ENCODE measurements at regions not wholly inside any gene's neighbourhood (a gene's known extent, or its start where the extent isn't known, plus 50 kb on each side); places are given as distances from the start of the nearest gene placed in this dataset.

DNA sequence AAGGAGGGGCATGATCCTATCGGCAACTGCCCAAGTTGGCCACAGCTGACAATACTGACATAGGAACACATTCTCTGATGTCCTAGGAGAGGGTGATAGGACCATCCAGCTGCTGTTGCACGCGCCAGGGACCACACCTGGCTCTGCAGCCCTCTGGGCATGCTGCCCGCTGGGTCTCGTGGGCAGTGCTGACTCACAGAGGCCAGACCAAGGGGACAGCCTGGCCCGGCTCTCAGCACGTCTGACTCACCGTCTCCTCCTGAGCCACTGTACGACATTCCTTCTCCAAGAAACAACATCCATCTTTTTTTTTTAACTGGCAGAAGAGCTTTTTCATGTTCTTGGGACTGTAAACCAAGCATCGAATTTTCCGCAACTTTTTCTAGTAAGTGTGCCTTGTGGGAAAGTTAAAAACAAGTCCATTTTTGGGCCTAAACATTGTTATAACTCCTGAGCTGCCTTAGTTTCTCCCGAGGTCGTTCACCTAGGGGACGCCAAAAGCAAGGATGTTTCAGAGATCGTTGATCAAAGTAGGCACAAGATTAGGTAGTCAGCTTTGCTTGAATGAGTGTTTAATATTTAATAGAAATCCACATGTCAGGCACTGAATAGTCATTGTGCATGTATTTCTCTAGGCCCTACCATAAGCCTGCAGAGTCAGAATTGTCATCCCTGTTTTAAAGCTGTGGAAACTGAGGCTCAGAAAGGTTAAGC lies 100.3 kb downstream of the TTC32 start:
- H3K9me3 ChIP-seq (ENCODE audit: control insufficient read depth, insufficient read depth, low read length) = no peaks in the 10 kb centered on the region
- no peak overlapping the region for H3K4me2 ChIP-seq (ENCODE audit: low read length)
- H3K4me1 ChIP-seq (ENCODE audit: control insufficient read depth, low read length) = no peaks in the 10 kb centered on the region

DNA sequence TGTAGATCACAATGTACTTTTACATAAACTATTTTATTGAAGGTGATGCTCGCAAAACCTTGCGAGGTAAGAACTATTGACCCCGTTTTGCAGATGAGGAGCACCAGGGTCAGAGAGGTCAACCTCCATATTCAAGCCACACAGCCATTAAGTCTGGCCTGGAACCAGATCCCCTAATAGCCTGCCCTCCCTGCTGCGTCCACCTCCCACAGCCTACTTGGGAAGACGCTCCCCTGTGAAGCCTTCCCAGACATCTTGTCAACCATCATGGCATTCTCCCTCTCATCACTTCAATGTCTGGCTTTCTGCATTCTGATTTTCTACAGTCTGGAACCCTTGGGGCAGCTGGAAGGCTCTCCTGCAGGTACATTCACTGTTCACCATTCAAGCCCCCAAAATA lies 101.0 kb downstream of the TTC32 start:
- Histone ChIP-seq H3K4me3 (ENCODE audit: low read length) (no peak overlapping the region), H3K36me3 (ENCODE audit: control insufficient read depth, low read length) (no peaks in the 10 kb centered on the region), H3K27me3 (ENCODE audit: control insufficient read depth, low read length) (no peaks in the 10 kb centered on the region), H3K9me3 (ENCODE audit: control insufficient read depth, insufficient read depth, low read length) (no peaks in the 10 kb centered on the region), H3F3A (ENCODE audit: control insufficient read depth, insufficient read depth) (no peaks in the 10 kb centered on the region), H3K79me2 (ENCODE audit: control insufficient read depth, low read length) (no peaks in the 10 kb centered on the region), H3K9me2 (replicated peaks; ENCODE audit: control insufficient read depth, low read length) (no peaks in the 10 kb centered on the region), H3K4me1 (ENCODE audit: control insufficient read depth, low read length) (no peaks in the 10 kb centered on the region), H3K4me2 (ENCODE audit: low read length) (no peak overlapping the region), H4K20me1 (ENCODE audit: control insufficient read depth, insufficient read depth, low read depth, low read length) (no peaks in the 10 kb centered on the region), H3K27ac (ENCODE audit: low read depth, low read length) (no peak overlapping the region)
- no peak for TF ChIP-seq EZH2phosphoT487 (IDR thresholded peaks at IDR 0.05; ENCODE audit: borderline replicate concordance, low read length)

More for the DNA sequence above, 100.3 kb downstream of the TTC32 start:
- no peak overlapping the region for H3K4me3 ChIP-seq (ENCODE audit: low read length)
- TF ChIP-seq, protein P1, sequence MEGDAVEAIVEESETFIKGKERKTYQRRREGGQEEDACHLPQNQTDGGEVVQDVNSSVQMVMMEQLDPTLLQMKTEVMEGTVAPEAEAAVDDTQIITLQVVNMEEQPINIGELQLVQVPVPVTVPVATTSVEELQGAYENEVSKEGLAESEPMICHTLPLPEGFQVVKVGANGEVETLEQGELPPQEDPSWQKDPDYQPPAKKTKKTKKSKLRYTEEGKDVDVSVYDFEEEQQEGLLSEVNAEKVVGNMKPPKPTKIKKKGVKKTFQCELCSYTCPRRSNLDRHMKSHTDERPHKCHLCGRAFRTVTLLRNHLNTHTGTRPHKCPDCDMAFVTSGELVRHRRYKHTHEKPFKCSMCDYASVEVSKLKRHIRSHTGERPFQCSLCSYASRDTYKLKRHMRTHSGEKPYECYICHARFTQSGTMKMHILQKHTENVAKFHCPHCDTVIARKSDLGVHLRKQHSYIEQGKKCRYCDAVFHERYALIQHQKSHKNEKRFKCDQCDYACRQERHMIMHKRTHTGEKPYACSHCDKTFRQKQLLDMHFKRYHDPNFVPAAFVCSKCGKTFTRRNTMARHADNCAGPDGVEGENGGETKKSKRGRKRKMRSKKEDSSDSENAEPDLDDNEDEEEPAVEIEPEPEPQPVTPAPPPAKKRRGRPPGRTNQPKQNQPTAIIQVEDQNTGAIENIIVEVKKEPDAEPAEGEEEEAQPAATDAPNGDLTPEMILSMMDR (IDR thresholded peaks at IDR 0.05; ENCODE audit: low read depth, low read length, poor library complexity, severe bottlenecking) = no peak
- TF ChIP-seq EZH2phosphoT487 (IDR thresholded peaks at IDR 0.05; ENCODE audit: borderline replicate concordance, low read length) = no peak
- H3F3A ChIP-seq (ENCODE audit: control insufficient read depth, insufficient read depth) = no peaks in the 10 kb centered on the region
- no peaks in the 10 kb centered on the region for H3K27me3 ChIP-seq (ENCODE audit: control insufficient read depth, low read length)
- H3K36me3 ChIP-seq (ENCODE audit: control insufficient read depth, low read length) = no peaks in the 10 kb centered on the region
- no peaks in the 10 kb centered on the region for H3K9me2 ChIP-seq (replicated peaks; ENCODE audit: control insufficient read depth, low read length)
- H3K27ac ChIP-seq (ENCODE audit: low read depth, low read length) = no peak overlapping the region
- H4K20me1 ChIP-seq (ENCODE audit: control insufficient read depth, insufficient read depth, low read depth, low read length) = no peaks in the 10 kb centered on the region
- H3K79me2 ChIP-seq (ENCODE audit: control insufficient read depth, low read length) = no peaks in the 10 kb centered on the region

DNA sequence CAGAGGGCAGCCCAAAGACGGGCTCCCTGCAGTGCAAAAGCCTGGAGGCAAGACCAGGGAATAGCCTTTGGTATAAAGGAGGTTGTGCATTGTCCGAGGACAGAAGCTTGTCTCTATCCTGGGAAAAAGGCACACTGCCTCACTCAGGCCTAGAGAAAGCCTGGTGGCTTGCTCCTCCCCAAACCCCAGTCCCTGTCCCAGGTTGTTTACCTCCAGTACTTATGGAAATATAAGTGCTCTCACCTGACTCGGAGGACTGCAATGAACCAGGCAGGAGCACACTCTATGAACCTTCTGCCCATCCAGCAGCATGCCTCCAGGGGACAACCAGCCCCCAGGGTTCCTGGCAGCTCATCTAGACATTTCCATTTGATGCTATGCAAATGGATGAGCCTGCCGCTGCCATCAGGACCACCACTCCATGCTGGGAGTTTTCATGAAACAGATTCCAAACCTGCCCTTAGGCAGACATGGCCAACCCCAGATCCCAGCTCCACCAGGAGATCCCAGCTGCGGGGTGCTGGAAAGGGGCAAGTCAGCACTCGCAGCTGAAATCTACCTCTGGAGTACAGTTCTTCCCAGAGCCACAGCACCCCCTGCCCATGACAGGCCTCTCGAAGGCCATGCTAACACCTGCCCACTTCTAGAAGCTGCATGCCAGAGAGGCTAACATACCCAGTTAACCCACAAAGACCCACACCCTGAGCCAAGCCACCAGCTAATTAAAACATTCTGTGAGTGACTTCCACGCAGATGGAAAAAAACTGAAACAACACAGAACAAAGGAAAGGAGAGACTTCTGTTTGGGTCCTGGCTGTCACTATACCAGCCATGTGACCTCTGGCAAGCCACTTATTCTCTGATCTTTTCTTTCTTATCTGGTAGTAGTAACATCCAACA lies 101.7 kb downstream of the TTC32 start:
- TF ChIP-seq, protein P1 (IDR thresholded peaks at IDR 0.05; ENCODE audit: low read depth, low read length, poor library complexity, severe bottlenecking) = no peak
- TF ChIP-seq EZH2phosphoT487 (IDR thresholded peaks at IDR 0.05; ENCODE audit: borderline replicate concordance, low read length) = no peak

DNA sequence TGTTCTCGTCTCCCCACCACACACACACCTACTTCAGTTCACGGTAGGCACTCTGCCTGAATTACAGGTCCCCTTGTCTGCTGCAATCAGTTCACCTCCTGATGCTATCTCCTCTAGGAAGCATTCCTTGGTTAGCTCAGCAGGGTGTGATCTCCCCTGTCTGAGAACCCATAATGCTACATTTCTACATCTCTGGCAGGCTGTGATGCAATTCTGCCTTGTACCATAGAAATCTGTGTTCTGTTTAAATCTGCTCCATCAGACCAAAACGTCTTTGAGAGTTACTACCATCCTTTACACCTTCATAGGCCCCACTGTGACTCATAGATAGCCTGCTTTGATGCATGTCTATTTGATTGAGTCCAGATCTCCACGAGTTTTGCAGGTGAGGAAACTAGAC lies 103.9 kb downstream of the TTC32 start:
- H3F3A ChIP-seq (ENCODE audit: control insufficient read depth, insufficient read depth) = no peaks in the 10 kb centered on the region
- no peaks in the 10 kb centered on the region for H3K9me3 ChIP-seq (ENCODE audit: control insufficient read depth, insufficient read depth, low read length)
- H3K36me3 ChIP-seq (ENCODE audit: control insufficient read depth, low read length) = no peaks in the 10 kb centered on the region
- H4K20me1 ChIP-seq (ENCODE audit: control insufficient read depth, insufficient read depth, low read depth, low read length) = no peaks in the 10 kb centered on the region
- no peak for TF ChIP-seq EZH2phosphoT487 (IDR thresholded peaks at IDR 0.05; ENCODE audit: borderline replicate concordance, low read length)
- TF ChIP-seq, protein P1 (IDR thresholded peaks at IDR 0.05; ENCODE audit: low read depth, low read length, poor library complexity, severe bottlenecking) = no peak
- H3K27ac ChIP-seq (ENCODE audit: low read depth, low read length) = no peak overlapping the region
- H3K9me2 ChIP-seq (replicated peaks; ENCODE audit: control insufficient read depth, low read length) = no peaks in the 10 kb centered on the region
- no peaks in the 10 kb centered on the region for H3K27me3 ChIP-seq (ENCODE audit: control insufficient read depth, low read length)
- H3K4me1 ChIP-seq (ENCODE audit: control insufficient read depth, low read length) = no peaks in the 10 kb centered on the region
- no peak overlapping the region for H3K4me2 ChIP-seq (ENCODE audit: low read length)
- no peak overlapping the region for H3K4me3 ChIP-seq (ENCODE audit: low read length)
- no peaks in the 10 kb centered on the region for H3K79me2 ChIP-seq (ENCODE audit: control insufficient read depth, low read length)

More for the DNA sequence above, 101.7 kb downstream of the TTC32 start:
- Histone ChIP-seq H3K36me3 (ENCODE audit: control insufficient read depth, low read length) (no peaks in the 10 kb centered on the region), H3K27ac (ENCODE audit: low read depth, low read length) (no peak overlapping the region), H3K4me3 (ENCODE audit: low read length) (no peak overlapping the region), H3K4me2 (ENCODE audit: low read length) (no peak overlapping the region), H3K79me2 (ENCODE audit: control insufficient read depth, low read length) (no peaks in the 10 kb centered on the region), H3K4me1 (ENCODE audit: control insufficient read depth, low read length) (no peaks in the 10 kb centered on the region), H3K9me3 (ENCODE audit: control insufficient read depth, insufficient read depth, low read length) (no peaks in the 10 kb centered on the region), H3F3A (ENCODE audit: control insufficient read depth, insufficient read depth) (no peaks in the 10 kb centered on the region), H3K9me2 (replicated peaks; ENCODE audit: control insufficient read depth, low read length) (no peaks in the 10 kb centered on the region), H4K20me1 (ENCODE audit: control insufficient read depth, insufficient read depth, low read depth, low read length) (no peaks in the 10 kb centered on the region), H3K27me3 (ENCODE audit: control insufficient read depth, low read length) (no peaks in the 10 kb centered on the region)

All from DOHH2 (cell line).